GM18867 (cell line): ENCODE measurements at regions not wholly inside any gene's neighbourhood (a gene's known extent, or its start where the extent isn't known, plus 50 kb on each side); places are given as distances from the start of the nearest gene placed in this dataset.

Source experiments
- ATAC-seq: cut with Tn5 transposase; IDR thresholded peaks from one replicate; pipeline ENCODE4 v1.9.1; 2021; ENCODE audit warnings: mild to moderate bottlenecking, moderate library complexity; ENCODE audit not compliant: unreplicated experiment

GRCh38 chr18:33517950-33518349 is 60.1 kb upstream of the ASXL3 start:
- no peak for ATAC-seq

GRCh38 chr18:33513027-33513426 is 65.0 kb upstream of the ASXL3 start:
- no peak for ATAC-seq

- no peak for ATAC-seq
These were observed 66.5 kb upstream of the CCDC178 start for GRCh38 chr18:33507019-33507418.

- ATAC-seq, result no peak
These were observed 65.3 kb upstream of the CCDC178 start for GRCh38 chr18:33505798-33506197.

GRCh38 chr18:33505297-33505696 is 64.8 kb upstream of the CCDC178 start:
- ATAC-seq, result no peak

- peak; percentile 70 for ATAC-seq
These were observed 54.8 kb upstream of the CCDC178 start for GRCh38 chr18:33495278-33495677.
